HG02763 (cell line): ENCODE measurements at regions not wholly inside any gene's neighbourhood (a gene's known extent, or its start where the extent isn't known, plus 50 kb on each side); places are given as distances from the start of the nearest gene placed in this dataset.

ENCODE experiments used
- ATAC-seq: cut with Tn5 transposase; IDR thresholded peaks from one replicate; pipeline ENCODE4 v1.9.1; 2021; ENCODE audit warnings: mild to moderate bottlenecking, moderate library complexity; ENCODE audit not compliant: unreplicated experiment

GRCh38 chr13:99828123-99828522, 143.4 kb downstream of the ZIC5 start:
- ATAC-seq, result no peak

- no peak for ATAC-seq
Observed at GRCh38 chr13:99827011-99827772, 144.4 kb downstream of the ZIC5 start.

- ATAC-seq, result no peak
Observed at GRCh38 chr13:99823961-99824360, 147.6 kb downstream of the ZIC5 start.

GRCh38 chr13:99822820-99823219, 148.7 kb downstream of the ZIC5 start:
- ATAC-seq, result no peak

GRCh38 chr13:99821741-99822140, 149.8 kb downstream of the ZIC5 start:
- ATAC-seq, result no peak

GRCh38 chr13:99819967-99820366, 151.6 kb downstream of the ZIC5 start:
- ATAC-seq, result no peak

- ATAC-seq, result no peak
Observed at GRCh38 chr13:99816321-99816720, 155.2 kb downstream of the ZIC5 start.

GRCh38 chr13:99813336-99814095, 158.1 kb downstream of the ZIC5 start:
- no peak for ATAC-seq

GRCh38 chr13:99812625-99813024, 158.9 kb downstream of the ZIC5 start:
- ATAC-seq, result no peak

- ATAC-seq, result no peak
Observed at GRCh38 chr13:99811067-99811700, 160.4 kb downstream of the ZIC5 start.

GRCh38 chr13:99809926-99810325, 161.6 kb downstream of the ZIC5 start:
- no peak for ATAC-seq

GRCh38 chr13:99809496-99809895, 162.1 kb downstream of the ZIC5 start:
- ATAC-seq, result no peak

- no peak for ATAC-seq
Observed at GRCh38 chr13:99808786-99809185, 162.8 kb downstream of the ZIC5 start.

- no peak for ATAC-seq
Observed at GRCh38 chr13:99806671-99807070, 164.9 kb downstream of the ZIC5 start.

- ATAC-seq, result no peak
Observed at GRCh38 chr13:99805361-99805760, 166.2 kb downstream of the ZIC5 start.

- ATAC-seq, result no peak
Observed at GRCh38 chr13:99803141-99803540, 168.4 kb downstream of the ZIC5 start.

- ATAC-seq, result no peak
Observed at GRCh38 chr13:99802416-99802815, 169.2 kb downstream of the ZIC5 start.

- ATAC-seq, result no peak
Observed at GRCh38 chr13:99800951-99801350, 170.6 kb downstream of the ZIC5 start.

- ATAC-seq, result no peak
Observed at GRCh38 chr13:99800011-99800410, 171.6 kb downstream of the ZIC5 start.

- no peak for ATAC-seq
Observed at GRCh38 chr13:99798756-99799155, 172.8 kb downstream of the ZIC5 start.

- no peak for ATAC-seq
Observed at GRCh38 chr13:99797691-99798090, 173.9 kb downstream of the ZIC5 start.
